Right lobe of liver (tissue), 4 donors: ENCODE measurements at regions not wholly inside any gene's neighbourhood (a gene's known extent, or its start where the extent isn't known, plus 50 kb on each side); places are given as distances from the start of the nearest gene placed in this dataset.

Source experiments
- CTCF ChIP-seq, 4 donors: fragments of 200-600 bp in 3 of 4; fragments of 450-650 bp in 1 of 4; IDR thresholded peaks; one replicate each; pipeline versions ENCODE4 v1.5.1 to v1.8.0; 2016 to 2022; ENCODE audit warnings: antibody characterized with exemption in 4 of 4, mild to moderate bottlenecking in 2 of 4
- POLR2A ChIP-seq: fragments of 450-650 bp; IDR thresholded peaks from one replicate; pipeline ENCODE4 v1.6.1; 2017; ENCODE audit warnings: antibody characterized with exemption, mild to moderate bottlenecking
- donor health status: DM: no; HTN: no; CAD: no.
- donor health status: DM: no; HTN: no; CAD: no.
- donor health status: DM: no; HTN: yes; CAD: no.

GRCh38 chr6:48610846-48611245 lies 499.8 kb upstream of the PTCHD4 start:
- TF ChIP-seq CTCF (IDR thresholded peaks at IDR 0.05), result no peak
- no peak for TF ChIP-seq POLR2A
